Heart left ventricle (tissue), 13 donors: ENCODE measurements at regions not wholly inside any gene's neighbourhood (a gene's known extent, or its start where the extent isn't known, plus 50 kb on each side); places are given as distances from the start of the nearest gene placed in this dataset.

ENCODE experiments used
- CTCF ChIP-seq, 12 donors: fragments of 200-600 bp; sonication (generic) in 4 of 12; IDR thresholded peaks; one replicate each; pipeline versions ENCODE4 v1.5.0 to v1.8.0; 2018 to 2022; ENCODE audit warnings: antibody characterized with exemption in 12 of 12, mild to moderate bottlenecking in 5 of 12
- POLR2A ChIP-seq, 2 donors: fragments of 450-650 bp; IDR thresholded peaks; one replicate each; pipeline ENCODE4 v1.6.1; 2017; ENCODE audit warnings: antibody characterized with exemption in 2 of 2, mild to moderate bottlenecking in 2 of 2, moderate library complexity in 2 of 2
- donor health status: ischemic (EF 13 %, LVEDD 7.1; RV severe dilation, severe dysfunction).
- donor health status: DM: no; HTN: yes; CAD: no.
- donor health status: DM: no; HTN: no; CAD: no.
- donor health status: ischemic (EF 25% LVEDD 6.9; RV normal size, moderate dysfunction).
- donor health status: ischemic (EF 25% LVEDD 5.7; RV mildly dilated, moderate dysfunction).
- donor health status: ischemic (EF 35%, LVEDD 5.7; RV mildly dilated, moderate dysfunction).
- donor health status: nonischemic (EF 11% LVEDD 7.7; RV severe dilation, severe dysfunction).
- donor health status: DM: yes; HTN: yes; CAD: no.
- donor health status: PGD.
- donor health status: ischemic (EF 29% LVEDD 5.4; RV normal size, mild dysfunction).
- donor health status: nonischemic (EF 23%, LVEDD 6.1; RV moderate dilation, normal function).

GRCh38 chr5:158482125-158482524 is 617.6 kb downstream of the EBF1 start:
- no peak for TF ChIP-seq CTCF (IDR thresholded peaks at IDR 0.05)
- no peak for TF ChIP-seq POLR2A (IDR thresholded peaks at IDR 0.05)
